ENCODE measurements at regions not wholly inside any gene's neighbourhood (a gene's known extent, or its start where the extent isn't known, plus 50 kb on each side); places are given as distances from the start of the nearest gene placed in this dataset.

GRCh38 chr9:88713010-88713409, 178.0 kb downstream of the NXNL2 start:
- Histone ChIP-seq H3K9ac (ENCODE audit: low read length) (no peak overlapping the region), H3K9me3 (ENCODE audit: control extremely low read depth in 1 of 3, control insufficient read depth in 2 of 3, insufficient read depth in 1 of 3, low read length in 2 of 3) (peaks cover 0 to 5% (median 4%) of the 10 kb centered on the region in 3 donors), H3K79me2 (ENCODE audit: control insufficient read depth, insufficient read depth, low read length) (no peaks in the 10 kb centered on the region), H2AFZ (ENCODE audit: insufficient read depth, low read depth, low read length, poor library complexity, severe bottlenecking) (no peak overlapping the region), H3K4me1 (ENCODE audit: control insufficient read depth in 2 of 2, insufficient read depth in 2 of 2, low read length in 2 of 2) (no peaks in the 10 kb centered on the region), H3K36me3 (replicated peaks in 1 of 2; ENCODE audit: control extremely low read depth in 1 of 2, control insufficient read depth in 1 of 2, extremely low read depth in 1 of 2, insufficient read depth in 2 of 2, low read length in 1 of 2) (no peaks in the 10 kb centered on the region), H4K20me1 (ENCODE audit: control insufficient read depth, insufficient read depth, low read length, poor library complexity, severe bottlenecking) (no peaks in the 10 kb centered on the region), H3K4me2 (replicated peaks; ENCODE audit: low read depth, low read length, poor library complexity, severe bottlenecking) (no peak overlapping the region), H3K27me3 (replicated peaks in 1 of 4; ENCODE audit: control extremely low read depth in 1 of 4, control insufficient read depth in 3 of 4, insufficient read depth in 4 of 4, low read length in 3 of 4) (peaks cover 0 to 4% (median 0%) of the 10 kb centered on the region in 4 experiments), H3K4me3 (ENCODE audit: control extremely low read depth in 1 of 5, extremely low read depth in 1 of 5, insufficient read depth in 1 of 5, low read depth in 2 of 5, low read length in 4 of 5) (no peak overlapping the region), H3K27ac (ENCODE audit: low read length in 2 of 2) (no peak overlapping the region)
- DNase-seq (no peak), ATAC-seq (ENCODE audit: low read depth) (no peak)
- intact Hi-C loops (cut with micrococcal nuclease) = no loop called here
- Mint-ChIP-seq H3K4me1 (no peaks in the 10 kb centered on the region), H3K4me3 (no peak overlapping the region), H3K9me3 (ENCODE audit: insufficient read depth) (no peaks in the 10 kb centered on the region), H3K27ac (no peak overlapping the region), H3K27me3 (peaks cover 5% of the 10 kb centered on the region)
- ChIA-PET CTCF (no interaction called here), POLR2A (no interaction called here)
- TF ChIP-seq EZH2 (IDR thresholded peaks at IDR 0.05; ENCODE audit: borderline replicate concordance, insufficient read depth, low read depth, low read length, poor library complexity, severe bottlenecking) (no peak), CTCF (IDR thresholded peaks at IDR 0.05) (no peak)

- H3K4me3 Mint-ChIP-seq = no peak overlapping the region
- H3K27me3 ChIP-seq (replicated peaks in 1 of 4; ENCODE audit: control extremely low read depth in 1 of 4, control insufficient read depth in 3 of 4, insufficient read depth in 4 of 4, low read length in 3 of 4) = peaks cover 0 to 4% (median 2%) of the 10 kb centered on the region in 4 experiments
- no peaks in the 10 kb centered on the region for H3K36me3 ChIP-seq (replicated peaks in 1 of 2; ENCODE audit: control extremely low read depth in 1 of 2, control insufficient read depth in 1 of 2, extremely low read depth in 1 of 2, insufficient read depth in 2 of 2, low read length in 1 of 2)
- intact Hi-C loops (cut with micrococcal nuclease) = no loop called here
- no CpG with 5 or more reads among the region's 2 CpGs for WGBS (ENCODE audit: insufficient coverage)
- no peaks in the 10 kb centered on the region for H3K4me1 ChIP-seq (ENCODE audit: control insufficient read depth in 2 of 2, insufficient read depth in 2 of 2, low read length in 2 of 2)
- H3K4me1 Mint-ChIP-seq = no peaks in the 10 kb centered on the region
- no peaks in the 10 kb centered on the region for H3K79me2 ChIP-seq (ENCODE audit: control insufficient read depth, insufficient read depth, low read length)
- no peak for DNase-seq
- POLR2A ChIA-PET = no interaction called here
- no peak for TF ChIP-seq CTCF (IDR thresholded peaks at IDR 0.05)
- no peak for TF ChIP-seq EZH2 (IDR thresholded peaks at IDR 0.05; ENCODE audit: borderline replicate concordance, insufficient read depth, low read depth, low read length, poor library complexity, severe bottlenecking)
- H4K20me1 ChIP-seq (ENCODE audit: control insufficient read depth, insufficient read depth, low read length, poor library complexity, severe bottlenecking) = no peaks in the 10 kb centered on the region
- H3K27ac ChIP-seq (ENCODE audit: low read length in 2 of 2) = no peak overlapping the region
- no peak for ATAC-seq (ENCODE audit: low read depth)
- no peak overlapping the region for H2AFZ ChIP-seq (ENCODE audit: insufficient read depth, low read depth, low read length, poor library complexity, severe bottlenecking)
- no peaks in the 10 kb centered on the region for H3K9me3 Mint-ChIP-seq (ENCODE audit: insufficient read depth)
- peaks cover 9% of the 10 kb centered on the region for H3K27me3 Mint-ChIP-seq
- H3K9me3 ChIP-seq (ENCODE audit: control extremely low read depth in 1 of 3, control insufficient read depth in 2 of 3, insufficient read depth in 1 of 3, low read length in 2 of 3) = peaks cover 0 to 5% (median 0%) of the 10 kb centered on the region in 3 donors
- H3K27ac Mint-ChIP-seq = no peak overlapping the region
- no peak overlapping the region for H3K4me2 ChIP-seq (replicated peaks; ENCODE audit: low read depth, low read length, poor library complexity, severe bottlenecking)
- CTCF ChIA-PET = no interaction called here
- H3K4me3 ChIP-seq (ENCODE audit: control extremely low read depth in 1 of 5, extremely low read depth in 1 of 5, insufficient read depth in 1 of 5, low read depth in 2 of 5, low read length in 4 of 5) = no peak overlapping the region
- H3K9ac ChIP-seq (ENCODE audit: low read length) = no peak overlapping the region
Measured at GRCh38 chr9:88716596-88717290, 181.8 kb downstream of the NXNL2 start.

Measured in B cell (primary cell).